Activated naive CD4-positive, alpha-beta T cell treated with anti-CD3 and anti-CD28 coated beads, Interleukin-2, amount 50 U/mL, for 72 hours (primary cell): ENCODE measurements at regions not wholly inside any gene's neighbourhood (a gene's known extent, or its start where the extent isn't known, plus 50 kb on each side); places are given as distances from the start of the nearest gene placed in this dataset.
A peak's percentile ranks its signal among the peaks of the same experiment; 100 is the strongest.
"Not testable (repeated sequence)": the region's sequence is repeated elsewhere in the genome, so short reads cannot be mapped to it uniquely, and the experiment has no call there.

Experiments
- ATAC-seq, 2 donors: fragments of 150-1000 bp; cut with Tn5 transposase; 2 replicates each; pipeline ENCODE4 v1.10.0; 2021; ENCODE audit warnings: mild to moderate bottlenecking in 2 of 2, moderate library complexity in 2 of 2
- DNase-seq, 2 donors: peaks; one replicate each; pipeline ENCODE4 v3.0.0; 2021 to 2022; ENCODE audit warnings: low spot score in 2 of 2
- H3K27ac Mint-ChIP-seq, 2 donors: one replicate each; pipeline ENCODE4 v1.8.0; 2022; ENCODE audit warnings: mild to moderate bottlenecking in 2 of 2, mixed read lengths in 2 of 2
- H3K36me3 Mint-ChIP-seq, 2 donors: one replicate each; pipeline ENCODE4 v1.8.0; 2022; ENCODE audit warnings: mixed read lengths in 2 of 2
- H3K9me3 Mint-ChIP-seq, 2 donors: one replicate each; pipeline ENCODE4 v1.8.0; 2022; ENCODE audit warnings: mixed read lengths in 2 of 2

GRCh38 chr2:94576486-94576885 is 294.7 kb upstream of the TEKT4 start:
- H3K9me3 Mint-ChIP-seq, ATAC-seq, DNase-seq: not testable (repeated sequence)
- peak overlapping the region in 1 of 2 donors; percentile 93 for H3K27ac Mint-ChIP-seq
- H3K36me3 Mint-ChIP-seq, result peaks cover 0 to 13% of the 10 kb centered on the region in 2 donors

- H3K27ac Mint-ChIP-seq, result peak overlapping the region in 1 of 2 donors; percentile 5
- not testable (repeated sequence) for ATAC-seq, H3K9me3 Mint-ChIP-seq, DNase-seq
- peaks cover 0 to 13% of the 10 kb centered on the region in 2 donors for H3K36me3 Mint-ChIP-seq
Observed at GRCh38 chr2:94577160-94577559, 294.1 kb upstream of the TEKT4 start.

- not testable (repeated sequence) for ATAC-seq, H3K27ac Mint-ChIP-seq, H3K9me3 Mint-ChIP-seq, DNase-seq
- peaks cover 0 to 11% of the 10 kb centered on the region in 2 donors for H3K36me3 Mint-ChIP-seq
Observed at GRCh38 chr2:94579221-94579620, 292.0 kb upstream of the TEKT4 start.

DNA sequence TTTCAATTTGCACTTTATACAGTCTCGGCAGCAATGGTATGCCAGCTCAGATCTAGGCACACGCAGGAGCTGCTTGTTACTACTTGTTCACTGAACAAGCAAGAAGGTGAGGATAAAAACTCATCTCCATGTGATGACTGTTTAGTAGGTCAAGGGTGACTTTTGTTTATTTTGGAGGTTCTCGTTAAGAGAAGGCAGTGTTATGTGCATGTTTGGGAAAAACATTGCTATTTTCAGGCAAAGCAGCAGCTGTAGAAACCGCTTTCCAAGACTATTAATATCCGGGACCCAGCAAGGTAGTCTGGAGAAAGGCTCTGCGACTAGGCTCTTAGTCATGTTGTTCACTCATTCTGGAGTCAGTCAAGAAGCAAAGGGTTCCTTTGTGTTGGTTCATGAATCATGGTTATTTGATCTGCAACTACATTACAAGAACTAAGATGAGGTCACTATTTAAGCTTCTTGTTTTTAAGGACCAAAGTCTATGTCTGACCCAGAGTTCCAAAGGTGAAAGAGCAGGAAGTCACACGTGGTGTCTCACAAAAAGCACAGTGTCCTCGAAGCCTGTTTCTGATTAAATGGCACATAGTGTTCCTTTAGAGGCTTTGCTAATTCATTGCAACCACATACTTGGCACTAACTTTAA is 288.0 kb upstream of the TEKT4 start:
- not testable (repeated sequence) for H3K27ac Mint-ChIP-seq, ATAC-seq, DNase-seq, H3K9me3 Mint-ChIP-seq, H3K36me3 Mint-ChIP-seq

GRCh38 chr2:94584569-94584968 is 286.7 kb upstream of the TEKT4 start:
- ATAC-seq, DNase-seq, H3K9me3 Mint-ChIP-seq, H3K36me3 Mint-ChIP-seq, H3K27ac Mint-ChIP-seq: not testable (repeated sequence)

GRCh38 chr2:94586032-94586982 is 284.9 kb upstream of the TEKT4 start:
- not testable (repeated sequence) for H3K36me3 Mint-ChIP-seq, ATAC-seq, H3K27ac Mint-ChIP-seq, H3K9me3 Mint-ChIP-seq
- DNase-seq, result peak in 1 of 2 donors; percentile 30

DNA sequence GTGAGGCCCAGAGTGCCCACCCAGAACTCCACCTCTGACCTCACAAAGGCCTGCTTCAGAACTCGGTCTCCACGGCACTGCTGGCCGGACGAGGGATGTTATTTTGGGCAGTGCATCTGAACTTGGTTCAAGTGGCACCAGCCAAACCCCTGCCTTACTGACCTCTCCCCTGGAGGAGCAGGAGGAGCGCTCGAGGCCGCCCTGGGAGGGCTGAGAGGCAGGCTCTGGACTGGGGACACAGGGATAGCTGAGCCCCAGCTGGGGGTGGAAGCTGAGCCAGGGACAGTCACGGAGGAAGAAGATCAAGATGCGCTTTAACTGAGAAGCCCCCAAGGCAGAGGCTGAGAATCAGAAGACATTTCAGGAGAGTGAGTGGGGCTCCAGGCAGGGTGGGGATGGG is 284.2 kb upstream of the TEKT4 start:
- DNase-seq, result not testable (repeated sequence)
- H3K27ac Mint-ChIP-seq, result peak overlapping the region in 1 of 2 donors; percentile 14

GRCh38 chr2:94594019-94594836 is 277.0 kb upstream of the TEKT4 start:
- not testable (repeated sequence) for DNase-seq, H3K9me3 Mint-ChIP-seq, ATAC-seq, H3K36me3 Mint-ChIP-seq
- peak overlapping the region in 1 of 2 donors; percentile 60 for H3K27ac Mint-ChIP-seq

More for the DNA sequence above, 284.2 kb upstream of the TEKT4 start:
- H3K36me3 Mint-ChIP-seq, H3K9me3 Mint-ChIP-seq, ATAC-seq: not testable (repeated sequence)

DNA sequence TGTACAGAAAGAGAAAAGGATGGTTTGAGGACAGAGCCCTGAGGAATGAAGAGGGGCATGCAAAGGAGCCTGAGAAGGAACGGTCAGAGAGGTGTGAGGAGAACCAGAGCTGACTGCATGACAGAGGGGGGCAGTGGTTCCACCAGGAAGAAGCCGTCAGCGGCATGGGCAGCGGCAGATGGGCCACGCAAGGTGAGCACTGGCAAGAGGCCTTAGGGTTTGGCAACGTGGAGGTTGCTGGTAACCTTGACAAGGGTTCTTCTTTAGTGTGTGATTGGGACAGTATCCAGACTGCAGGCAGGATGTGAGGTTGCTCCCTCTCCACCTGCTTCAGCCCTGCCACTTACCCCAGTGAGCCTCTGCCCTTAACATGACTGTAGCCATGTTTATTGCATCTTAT is 275.3 kb upstream of the TEKT4 start:
- ATAC-seq, H3K27ac Mint-ChIP-seq, H3K36me3 Mint-ChIP-seq, DNase-seq, H3K9me3 Mint-ChIP-seq: not testable (repeated sequence)

DNA sequence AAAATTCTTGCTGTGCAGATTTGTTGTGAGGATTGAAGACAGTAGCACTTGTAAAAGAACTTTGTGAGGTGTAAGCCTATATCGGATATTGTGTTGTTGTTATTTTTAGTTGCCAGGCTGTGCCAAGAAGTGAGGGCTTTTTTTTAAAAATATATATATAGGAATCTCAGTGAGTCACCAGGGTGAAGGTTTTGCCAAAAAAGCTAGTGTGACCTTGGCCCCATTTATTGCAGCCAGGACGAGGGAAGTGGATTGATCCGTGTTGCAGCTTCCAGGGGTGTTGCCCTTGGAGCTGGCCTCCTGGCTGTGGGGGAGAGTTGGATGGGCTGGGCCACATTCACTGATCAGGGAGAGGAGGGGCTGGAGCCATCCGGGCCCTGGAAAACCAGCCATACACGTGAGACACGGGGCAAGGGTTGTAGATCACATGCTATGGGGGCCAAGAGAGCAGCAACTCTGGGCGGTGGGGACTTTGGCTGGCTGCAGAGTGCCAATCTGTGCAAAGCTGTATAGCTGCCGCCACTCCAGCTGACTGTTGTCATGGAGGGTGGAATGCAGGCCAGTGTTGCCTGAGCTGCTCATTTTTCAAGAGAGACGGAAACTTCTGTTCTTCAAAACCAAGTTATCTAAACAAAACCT is 273.0 kb upstream of the TEKT4 start:
- H3K36me3 Mint-ChIP-seq, H3K9me3 Mint-ChIP-seq, H3K27ac Mint-ChIP-seq, DNase-seq, ATAC-seq: not testable (repeated sequence)

GRCh38 chr2:94600929-94601328 is 270.3 kb upstream of the TEKT4 start:
- not testable (repeated sequence) for H3K27ac Mint-ChIP-seq, DNase-seq, ATAC-seq, H3K9me3 Mint-ChIP-seq, H3K36me3 Mint-ChIP-seq

DNA sequence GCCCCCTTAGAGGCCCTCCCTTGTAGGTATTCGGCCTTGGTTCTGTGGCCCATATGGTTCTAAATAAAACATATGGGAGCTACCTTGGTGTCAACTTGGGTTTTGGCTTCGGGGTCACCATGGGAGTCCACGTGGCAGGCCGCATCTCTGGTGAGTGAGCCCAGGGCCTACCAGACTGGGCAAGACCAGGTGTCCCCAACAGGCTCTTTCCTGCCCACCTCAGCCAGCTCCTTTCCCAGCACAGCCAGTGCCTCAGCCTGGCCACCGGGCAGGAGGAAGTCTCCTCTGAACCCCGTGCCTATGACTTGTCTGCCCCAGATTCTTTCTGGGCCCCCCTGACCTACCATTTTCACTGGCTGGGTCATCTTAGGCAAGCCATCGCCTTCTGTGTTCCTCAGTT is 268.8 kb upstream of the TEKT4 start:
- no peaks in the 10 kb centered on the region for H3K36me3 Mint-ChIP-seq
- no peak for ATAC-seq
- H3K9me3 Mint-ChIP-seq, result no peaks in the 10 kb centered on the region
- H3K27ac Mint-ChIP-seq, result no peak overlapping the region
- no peak for DNase-seq

DNA sequence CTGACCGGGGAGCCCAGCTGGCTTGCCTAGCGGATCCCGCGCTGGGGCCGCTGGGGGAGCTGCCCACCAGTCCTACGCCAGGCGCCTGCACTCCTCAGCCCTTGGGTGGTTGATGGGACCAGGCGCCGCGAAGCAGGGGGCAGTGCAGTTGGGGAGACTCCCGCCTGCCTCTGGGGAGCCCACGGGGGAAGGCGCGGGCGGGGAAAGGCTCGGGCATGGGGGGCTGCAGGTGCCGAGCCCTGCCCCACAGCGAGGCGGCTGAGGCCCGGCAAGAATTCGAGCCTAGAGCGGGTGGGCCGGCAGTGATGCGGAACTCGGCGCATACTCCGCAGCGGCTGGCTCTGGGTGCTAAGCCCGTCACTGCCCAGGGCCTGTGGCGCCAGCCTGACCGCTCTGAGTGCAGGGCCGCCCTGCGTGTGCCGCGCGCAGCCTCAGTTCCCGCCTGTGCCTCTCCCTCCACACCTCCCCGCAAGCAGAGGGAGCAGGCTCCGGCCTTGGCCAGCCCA is 249.1 kb upstream of the TEKT4 start:
- Mint-ChIP-seq H3K36me3 (peaks cover 0 to 11% of the 10 kb centered on the region in 2 donors), H3K9me3 (no peaks in the 10 kb centered on the region), H3K27ac (no peak overlapping the region)
- no peak for DNase-seq
- no peak for ATAC-seq

DNA sequence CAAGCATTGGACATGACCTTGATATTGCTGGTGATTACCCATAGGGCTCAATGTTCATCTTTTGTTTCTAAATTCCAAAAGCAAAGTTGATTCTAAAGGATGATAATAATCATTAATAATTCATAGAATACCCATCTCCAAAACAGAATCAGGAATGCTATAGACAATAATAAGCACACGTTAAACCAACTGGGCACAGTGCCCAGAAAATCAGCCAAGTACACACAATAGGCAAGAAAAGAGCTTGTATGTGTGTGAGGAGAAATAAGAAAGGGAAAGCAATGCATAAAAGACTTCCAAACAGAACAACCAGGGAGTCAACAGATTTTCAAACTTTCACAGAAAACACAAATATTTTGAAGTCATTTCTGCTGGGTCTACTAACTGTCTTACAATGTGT is 242.3 kb upstream of the TEKT4 start:
- not testable (repeated sequence) for ATAC-seq, H3K27ac Mint-ChIP-seq, H3K9me3 Mint-ChIP-seq, DNase-seq, H3K36me3 Mint-ChIP-seq

- not testable (repeated sequence) for H3K36me3 Mint-ChIP-seq, DNase-seq, H3K27ac Mint-ChIP-seq, ATAC-seq, H3K9me3 Mint-ChIP-seq
Observed at GRCh38 chr2:94641397-94641796, 229.8 kb upstream of the TEKT4 start.

- not testable (repeated sequence) for DNase-seq, H3K27ac Mint-ChIP-seq, H3K36me3 Mint-ChIP-seq, H3K9me3 Mint-ChIP-seq, ATAC-seq
Observed at GRCh38 chr2:94652131-94652530, 219.1 kb upstream of the TEKT4 start.
